HepG2 (cell line): ENCODE measurements at regions not wholly inside any gene's neighbourhood (a gene's known extent, or its start where the extent isn't known, plus 50 kb on each side); places are given as distances from the start of the nearest gene placed in this dataset.

Experiments
- ELF4 ChIP-seq: sonication (generic); formaldehyde crosslinking; IDR thresholded peaks from 2 replicates; pipeline ENCODE4 v1.5.0; 2020; ENCODE audit warnings: missing genetic modification reagents, mild to moderate bottlenecking, moderate library complexity, borderline replicate concordance
- MAZ ChIP-seq, 2 experiments: sonication (generic) in 1 of 2; formaldehyde crosslinking in 1 of 2; IDR thresholded peaks; 2 replicates each; pipeline versions ENCODE4 v1.5.0 to v1.6.1; 2012 to 2020; ENCODE audit warnings: low read depth in 2 of 2, mild to moderate bottlenecking in 2 of 2, borderline replicate concordance in 1 of 2, improper control_type of control experiment in 1 of 2, low read length in 1 of 2, missing genetic modification reagents in 1 of 2, moderate library complexity in 1 of 2
- XRCC5 ChIP-seq: fragments of 200-400 bp; formaldehyde crosslinking; optimal IDR thresholded peaks from 2 replicates; pipeline ENCODE3; 2017; ENCODE audit warnings: mild to moderate bottlenecking, low read length
- ZNF616 ChIP-seq: sonication (generic); formaldehyde crosslinking; IDR thresholded peaks from 2 replicates; pipeline ENCODE4 v1.5.0; 2020; ENCODE audit warnings: low read depth, mild to moderate bottlenecking, missing genetic modification reagents
- TF ChIP-seq, protein P1 (sequence below): sonication (generic); formaldehyde crosslinking; conservative IDR thresholded peaks from 2 replicates; pipeline ENCODE4 v1.4.0; 2020; ENCODE audit warnings: missing genetic modification reagents
- TF ChIP-seq, protein P2 (sequence below): sonication (generic); formaldehyde crosslinking; IDR thresholded peaks from 2 replicates; pipeline ENCODE4 v1.4.0; 2020; ENCODE audit warnings: missing genetic modification reagents

DNA sequence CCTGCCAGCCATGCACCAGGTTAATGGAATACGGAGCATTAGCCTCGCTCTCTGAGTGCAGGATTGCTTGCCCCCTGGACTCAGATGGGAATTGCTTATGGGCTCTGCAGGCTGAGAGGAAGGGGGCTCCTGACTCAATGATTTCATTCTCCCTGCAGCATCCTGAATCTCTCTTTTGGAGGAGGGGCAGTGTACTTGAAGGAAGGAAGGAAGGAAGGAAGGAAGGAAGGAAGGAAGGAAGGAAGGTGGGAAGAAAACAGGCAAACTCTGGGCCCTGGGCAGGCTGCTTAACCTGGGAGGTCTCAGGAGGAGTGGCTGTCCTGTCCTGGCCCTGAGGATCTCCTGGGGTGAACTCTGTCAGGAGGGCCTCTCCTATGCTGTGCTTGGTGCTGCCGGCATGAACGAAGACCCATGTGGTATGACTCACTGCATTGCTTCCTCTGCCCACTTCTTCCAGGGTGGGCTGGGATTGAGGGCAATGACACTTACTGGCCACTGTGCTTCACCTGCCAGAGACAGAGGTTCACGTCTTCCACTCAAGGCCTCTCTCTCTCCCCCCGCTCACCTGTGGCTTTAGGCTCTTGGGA is 257.1 kb upstream of the CSF3R start:
- TF ChIP-seq, protein P1, sequence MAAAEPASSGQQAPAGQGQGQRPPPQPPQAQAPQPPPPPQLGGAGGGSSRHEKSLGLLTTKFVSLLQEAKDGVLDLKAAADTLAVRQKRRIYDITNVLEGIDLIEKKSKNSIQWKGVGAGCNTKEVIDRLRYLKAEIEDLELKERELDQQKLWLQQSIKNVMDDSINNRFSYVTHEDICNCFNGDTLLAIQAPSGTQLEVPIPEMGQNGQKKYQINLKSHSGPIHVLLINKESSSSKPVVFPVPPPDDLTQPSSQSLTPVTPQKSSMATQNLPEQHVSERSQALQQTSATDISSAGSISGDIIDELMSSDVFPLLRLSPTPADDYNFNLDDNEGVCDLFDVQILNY (CRISPR knock-in tag): no peak
- TF ChIP-seq ELF4 (no peak), XRCC5 (no peak), MAZ (IDR thresholded peaks at IDR 0.05; ENCODE audit: borderline replicate concordance, low read depth, low read length) (no peak), MAZ (CRISPR knock-in tag; IDR thresholded peaks at IDR 0.05; ENCODE audit: low read depth) (no peak), ZNF616 (CRISPR knock-in tag) (no peak)
- TF ChIP-seq, protein P2, sequence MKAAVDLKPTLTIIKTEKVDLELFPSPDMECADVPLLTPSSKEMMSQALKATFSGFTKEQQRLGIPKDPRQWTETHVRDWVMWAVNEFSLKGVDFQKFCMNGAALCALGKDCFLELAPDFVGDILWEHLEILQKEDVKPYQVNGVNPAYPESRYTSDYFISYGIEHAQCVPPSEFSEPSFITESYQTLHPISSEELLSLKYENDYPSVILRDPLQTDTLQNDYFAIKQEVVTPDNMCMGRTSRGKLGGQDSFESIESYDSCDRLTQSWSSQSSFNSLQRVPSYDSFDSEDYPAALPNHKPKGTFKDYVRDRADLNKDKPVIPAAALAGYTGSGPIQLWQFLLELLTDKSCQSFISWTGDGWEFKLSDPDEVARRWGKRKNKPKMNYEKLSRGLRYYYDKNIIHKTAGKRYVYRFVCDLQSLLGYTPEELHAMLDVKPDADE: no peak
